HCT116 (cell line): ENCODE measurements at regions not wholly inside any gene's neighbourhood (a gene's known extent, or its start where the extent isn't known, plus 50 kb on each side); places are given as distances from the start of the nearest gene placed in this dataset.

Experiments used
- ATAC-seq: fragments of 200-7000 bp; cut with Tn5 transposase; 2 replicates; pipeline ENCODE4 v1.9.1; 2020; ENCODE audit warnings: mild to moderate bottlenecking, moderate library complexity
- BruUV-seq: library from RNA; stranded (reverse); fragments of 400-500 nt; replicated peaks from 2 replicates; lab custom pipeline; 2021; lab: Mats Ljungman, UMichigan
- CTCF ChIA-PET: fragments of 300-600 bp; sonication (Branson Sonifier 250); formaldehyde crosslinking; loops from one replicate; lab custom pipeline; 2021; ENCODE audit warnings: antibody characterized with exemption; lab: Charles Lee
- POLR2A ChIA-PET: fragments of 300-600, 350-600 bp; sonication (Branson Sonifier 250); formaldehyde crosslinking; loops from one replicate; lab custom pipeline; 2021; ENCODE audit warnings: antibody characterized with exemption; lab: Charles Lee
- RAD21 ChIA-PET, 2 experiments: fragments of 300-600 bp; sonication (Branson Sonifier 250); formaldehyde crosslinking; loops; one replicate each; lab custom pipeline; 2023; ENCODE audit warnings: low total read pairs in 2 of 2; ENCODE audit not compliant: uncharacterized antibody in 2 of 2, unreplicated experiment in 2 of 2, low non-redundant PET in 1 of 2; lab: Charles Lee
- DNase-seq: peaks from one replicate; pipeline ENCODE4 v3.0.0-alpha.2; 2010; ENCODE audit warnings: low read depth, low spot score
- H2AFZ ChIP-seq: fragments of 200-600 bp; shearing (Covaris generic), sonication (generic); 2 replicates; pipeline ENCODE4 v1.6.1; 2017; ENCODE audit warnings: low read depth, mixed run types, mixed read lengths, antibody characterized with exemption, low read length; ENCODE audit not compliant: poor library complexity, severe bottlenecking
- H3K27ac ChIP-seq: 2 replicates; pipeline ENCODE4 v1.5.1; 2012; ENCODE audit warnings: low read depth, low read length
- H3K27me3 ChIP-seq: fragments of 200-600 bp; sonication (generic); 2 replicates; pipeline ENCODE4 v1.6.1; 2016; ENCODE audit warnings: mixed run types, low read length, mixed read lengths; ENCODE audit not compliant: insufficient read depth
- H3K36me3 ChIP-seq, 2 experiments: fragments of 200-500 bp in 1 of 2; fragments of 200-600 bp in 1 of 2; sonication (Bioruptor generic) in 1 of 2; sonication (generic) in 1 of 2; 2 replicates each; pipeline versions ENCODE4 v1.5.1 to v1.6.1; 2014 to 2016; ENCODE audit warnings: low read length in 2 of 2, inconsistent platforms in 1 of 2, mixed read lengths in 1 of 2, mixed run types in 1 of 2; ENCODE audit not compliant: insufficient read depth in 2 of 2, control insufficient read depth in 1 of 2
- H3K4me1 ChIP-seq, 2 experiments: fragments of 200-600 bp in 1 of 2; sonication (generic) in 1 of 2; 2 replicates each; pipeline versions ENCODE4 v1.5.1 to v1.6.1; 2012 to 2017; ENCODE audit warnings: low read length in 2 of 2, inconsistent platforms in 1 of 2, mild to moderate bottlenecking in 1 of 2, mixed read lengths in 1 of 2, mixed run types in 1 of 2, moderate library complexity in 1 of 2; ENCODE audit not compliant: insufficient read depth in 2 of 2, control insufficient read depth in 1 of 2
- H3K4me2 ChIP-seq: fragments of 200-600 bp; sonication (generic); 2 replicates; pipeline ENCODE4 v1.6.1; 2017; ENCODE audit warnings: mixed run types, low read length, mixed read lengths
- H3K4me3 ChIP-seq, 2 experiments: fragments of 200-600 bp in 1 of 2; sonication (generic) in 1 of 2; replicated peaks in 1 of 2; 2 replicates each; pipeline ENCODE4 v1.5.1; 2011 to 2016; ENCODE audit warnings: low read length in 2 of 2, control low read depth in 1 of 2, low read depth in 1 of 2, mild to moderate bottlenecking in 1 of 2, mixed read lengths in 1 of 2, mixed run types in 1 of 2
- H3K79me2 ChIP-seq: fragments of 200-600 bp; sonication (generic); 2 replicates; pipeline ENCODE4 v1.6.1; 2017; ENCODE audit warnings: mild to moderate bottlenecking, mixed run types, low read length, moderate library complexity, mixed read lengths; ENCODE audit not compliant: insufficient read depth
- H3K9ac ChIP-seq: fragments of 200-600 bp; sonication (generic); 2 replicates; pipeline ENCODE4 v1.6.1; 2016; ENCODE audit warnings: low read length, mixed read lengths
- H3K9me2 ChIP-seq: fragments of 200-600 bp; sonication (generic), shearing (Covaris generic); 2 replicates; pipeline ENCODE4 v1.6.1; 2017; ENCODE audit warnings: mixed run types, mild to moderate bottlenecking, moderate library complexity; ENCODE audit not compliant: insufficient read depth
- H3K9me3 ChIP-seq, 2 experiments: fragments of 200-500 bp in 1 of 2; fragments of 200-600 bp in 1 of 2; sonication (Bioruptor generic) in 1 of 2; sonication (generic) in 1 of 2; 2 replicates each; pipeline ENCODE4 v1.6.1; 2014 to 2017; ENCODE audit warnings: low read length in 2 of 2, mixed read lengths in 2 of 2, inconsistent platforms in 1 of 2, low read depth in 1 of 2, mild to moderate bottlenecking in 1 of 2, mixed run types in 1 of 2, moderate library complexity in 1 of 2; ENCODE audit not compliant: control insufficient read depth in 1 of 2, insufficient read depth in 1 of 2
- H4K20me1 ChIP-seq: fragments of 200-600 bp; sonication (generic), shearing (Covaris generic); 2 replicates; pipeline ENCODE4 v1.6.1; 2017; ENCODE audit warnings: mixed run types, mild to moderate bottlenecking, moderate library complexity; ENCODE audit not compliant: insufficient read depth
- ATF3 ChIP-seq: IDR thresholded peaks from 2 replicates; pipeline ENCODE4 v1.6.1; 2012
- CTCF ChIP-seq, 3 experiments: fragments of 200-600 bp in 1 of 3; sonication (generic) in 1 of 3; IDR thresholded peaks in 2 of 3; conservative IDR thresholded peaks in 1 of 3; 2 replicates each; pipeline ENCODE4 v1.5.1; 2012 to 2017; ENCODE audit warnings: low read depth in 2 of 3, low read length in 2 of 3, antibody characterized with exemption in 1 of 3, borderline replicate concordance in 1 of 3, control low read depth in 1 of 3, mild to moderate bottlenecking in 1 of 3, mixed read lengths in 1 of 3, mixed run types in 1 of 3, moderate library complexity in 1 of 3; ENCODE audit not compliant: insufficient read depth in 1 of 3
- EGR1 ChIP-seq: IDR thresholded peaks from 2 replicates; pipeline ENCODE4 v1.6.1; 2012; ENCODE audit warnings: low read depth
- EZH2 ChIP-seq: fragments of 200-600 bp; sonication (generic); IDR thresholded peaks from 2 replicates; pipeline ENCODE4 v1.6.1; 2017; ENCODE audit warnings: antibody characterized with exemption, mixed run types
- EZH2phosphoT487 ChIP-seq: fragments of 200-600 bp; IDR thresholded peaks from 2 replicates; pipeline ENCODE4 v1.6.1; 2018; ENCODE audit warnings: antibody characterized with exemption, borderline replicate concordance
- FOSL1 ChIP-seq: IDR thresholded peaks from 2 replicates; pipeline ENCODE4 v1.6.1; 2012; ENCODE audit warnings: low read depth
- JUND ChIP-seq: IDR thresholded peaks from 2 replicates; pipeline ENCODE4 v1.6.1; 2012
- REST ChIP-seq: IDR thresholded peaks from 2 replicates; pipeline ENCODE4 v1.6.1; 2012; ENCODE audit warnings: low read depth
- TCF7L2 ChIP-seq: IDR thresholded peaks from 2 replicates; pipeline ENCODE4 v1.7.0; 2011; ENCODE audit warnings: borderline replicate concordance, inconsistent platforms; ENCODE audit not compliant: insufficient read depth, insufficient read length; ENCODE audit errors: extremely low read depth
- YY1 ChIP-seq: IDR thresholded peaks from 2 replicates; pipeline ENCODE4 v1.6.1; 2011; ENCODE audit warnings: low read length, low read depth, moderate library complexity, mild to moderate bottlenecking; ENCODE audit not compliant: insufficient replicate concordance; ENCODE audit errors: extremely low read depth
- ZBTB33 ChIP-seq: IDR thresholded peaks from 2 replicates; pipeline ENCODE4 v1.6.1; 2011; ENCODE audit warnings: mild to moderate bottlenecking, low read length, moderate library complexity; ENCODE audit not compliant: insufficient replicate concordance; ENCODE audit errors: extremely low read depth
- intact Hi-C: fragments of 100-400 bp; cut with micrococcal nuclease; formaldehyde crosslinking; loops from 2 replicates; pipeline ENCODE4 v1.10.0; 2022

GRCh38 chr2:51265539-51265938 is 233.6 kb upstream of the NRXN1 start:
- CTCF ChIA-PET, result no interaction called here
- H3K36me3 ChIP-seq, result no peaks in the 10 kb centered on the region
- H3K4me1 ChIP-seq, result no peaks in the 10 kb centered on the region

GRCh38 chr2:51263951-51264350 is 232.0 kb upstream of the NRXN1 start:
- ChIA-PET CTCF (no interaction called here), POLR2A (no interaction called here)
- intact Hi-C loops, result no loop called here
- TF ChIP-seq EGR1 (no peak), EZH2 (no peak), TCF7L2 (no peak), CTCF (IDR thresholded peaks at IDR 0.05 in 2 of 3, conservative IDR thresholded peaks at IDR 0.05 in 1 of 3; ENCODE audit: borderline replicate concordance in 1 of 3, insufficient read depth in 1 of 3, low read depth in 2 of 3, low read length in 2 of 3) (no peak), YY1 (no peak), EZH2phosphoT487 (no peak), ZBTB33 (no peak), REST (no peak), JUND (no peak)

More at GRCh38 chr2:51265539-51265938, 233.6 kb upstream of the NRXN1 start:
- ChIA-PET RAD21 (no interaction called here), POLR2A (no interaction called here)
- H3K9me3 ChIP-seq, result no peaks in the 10 kb centered on the region
- no peak overlapping the region for H3K4me2 ChIP-seq
- no peak for ATAC-seq
- no peak overlapping the region for H2AFZ ChIP-seq
- BruUV-seq, result no TSS peak
- no peaks in the 10 kb centered on the region for H4K20me1 ChIP-seq
- no peak for TF ChIP-seq EGR1
- no peak for TF ChIP-seq ATF3
- TF ChIP-seq FOSL1, result no peak
- no peak for TF ChIP-seq JUND
- no peak overlapping the region for H3K9ac ChIP-seq
- H3K27ac ChIP-seq, result no peak overlapping the region
- intact Hi-C loops, result no loop called here
- H3K79me2 ChIP-seq, result no peaks in the 10 kb centered on the region
- H3K4me3 ChIP-seq, result no peak overlapping the region
- no peaks in the 10 kb centered on the region for H3K27me3 ChIP-seq
- no peak for DNase-seq
- H3K9me2 ChIP-seq, result no peaks in the 10 kb centered on the region

More at GRCh38 chr2:51263951-51264350, 232.0 kb upstream of the NRXN1 start:
- Histone ChIP-seq H3K4me2 (no peak overlapping the region), H3K4me3 (no peak overlapping the region), H3K36me3 (no peaks in the 10 kb centered on the region), H2AFZ (no peak overlapping the region), H3K9me3 (no peaks in the 10 kb centered on the region), H3K27me3 (no peaks in the 10 kb centered on the region), H3K79me2 (no peaks in the 10 kb centered on the region), H3K4me1 (no peaks in the 10 kb centered on the region), H4K20me1 (no peaks in the 10 kb centered on the region), H3K9me2 (no peaks in the 10 kb centered on the region), H3K9ac (no peak overlapping the region), H3K27ac (no peak overlapping the region)
- DNase-seq (no peak), ATAC-seq (no peak)
- RAD21 ChIA-PET, result no interaction called here
- BruUV-seq, result no TSS peak
